AG04449 (cell line): ENCODE measurements at regions not wholly inside any gene's neighbourhood (a gene's known extent, or its start where the extent isn't known, plus 50 kb on each side); places are given as distances from the start of the nearest gene placed in this dataset.

Experiments used
- CTCF ChIA-PET: fragments of 350-600 bp; formaldehyde crosslinking; extraction: SDS; loops from one replicate; lab custom pipeline; 2021; ENCODE audit warnings: antibody characterized with exemption; lab: Yijun Ruan, JAX
- POLR2A ChIA-PET: fragments of 400-600, 350-600 bp; formaldehyde crosslinking; extraction: SDS; loops from one replicate; lab custom pipeline; 2020; ENCODE audit warnings: antibody characterized with exemption, inconsistent platforms; lab: Yijun Ruan, JAX
- DNase-seq: peaks from one replicate; pipeline ENCODE4 v3.0.0-alpha.2; 2010; ENCODE audit warnings: low read depth, low spot score
- H3K4me3 ChIP-seq: 2 replicates; pipeline ENCODE4 v1.5.1; 2011; ENCODE audit warnings: low read depth, mild to moderate bottlenecking, control low read depth, low read length
- CTCF ChIP-seq: IDR thresholded peaks from one replicate; pipeline ENCODE4 v1.5.1; 2011; ENCODE audit warnings: mild to moderate bottlenecking, moderate library complexity, low read length, control low read depth, inconsistent platforms; ENCODE audit not compliant: insufficient read depth; ENCODE audit errors: missing control alignments

GRCh38 chr2:81087646-81088045 lies 783.1 kb upstream of the LRRTM1 start:
- no peak for TF ChIP-seq CTCF
- no peak for DNase-seq
- H3K4me3 ChIP-seq: no peak overlapping the region
- POLR2A ChIA-PET: no interaction called here
- CTCF ChIA-PET: no interaction called here

- ChIA-PET POLR2A (no interaction called here), CTCF (no interaction called here)
- H3K4me3 ChIP-seq: no peak overlapping the region
- DNase-seq: no peak
- no peak for TF ChIP-seq CTCF
These were observed 779.5 kb upstream of the LRRTM1 start for GRCh38 chr2:81084101-81084500.

- CTCF ChIA-PET: no interaction called here
- H3K4me3 ChIP-seq: no peak overlapping the region
- no peak for DNase-seq
- TF ChIP-seq CTCF: no peak
- POLR2A ChIA-PET: no interaction called here
These were observed 774.1 kb upstream of the LRRTM1 start for GRCh38 chr2:81078631-81079030.

- no peak overlapping the region for H3K4me3 ChIP-seq
- no peak for TF ChIP-seq CTCF
- ChIA-PET POLR2A (no interaction called here), CTCF (no interaction called here)
- no peak for DNase-seq
These were observed 773.5 kb upstream of the LRRTM1 start for GRCh38 chr2:81078102-81078501.

- DNase-seq: no peak
- TF ChIP-seq CTCF: no peak
- ChIA-PET CTCF (no interaction called here), POLR2A (no interaction called here)
- H3K4me3 ChIP-seq: no peak overlapping the region
These were observed 772.8 kb upstream of the LRRTM1 start for GRCh38 chr2:81077396-81077795.

- ChIA-PET CTCF (no interaction called here), POLR2A (no interaction called here)
- H3K4me3 ChIP-seq: no peak overlapping the region
- TF ChIP-seq CTCF: no peak
- DNase-seq: no peak
These were observed 768.9 kb upstream of the LRRTM1 start for GRCh38 chr2:81073412-81073811.
